ENCODE measurements at regions not wholly inside any gene's neighbourhood (a gene's known extent, or its start where the extent isn't known, plus 50 kb on each side); places are given as distances from the start of the nearest gene placed in this dataset.

GRCh38 chr4:128737098-128737513 is 72.4 kb upstream of the JADE1 start (continued):
- TF ChIP-seq HMGN3 (IDR thresholded peaks at IDR 0.05; ENCODE audit: borderline replicate concordance, extremely low read depth, insufficient read length, low read depth, low read length) (no peak), ZBTB2 (IDR thresholded peaks at IDR 0.05) (no peak), STAT5B (CRISPR knock-in tag; IDR thresholded peaks at IDR 0.05) (no peak), SPI1 (IDR thresholded peaks at IDR 0.05; ENCODE audit: borderline replicate concordance, low read depth, low read length) (peak; percentile 71), PRMT5 (CRISPR knock-in tag; IDR thresholded peaks at IDR 0.05) (no peak), BRCA1 (IDR thresholded peaks at IDR 0.05) (no peak), BRCA1 (CRISPR knock-in tag; IDR thresholded peaks at IDR 0.05) (no peak), RBM17 (IDR thresholded peaks at IDR 0.05; ENCODE audit: borderline replicate concordance, low read depth, low read length) (no peak), STAT5A (IDR thresholded peaks at IDR 0.05; ENCODE audit: borderline replicate concordance, low read length) (no peak), GATA2 (CRISPR knock-in tag; IDR thresholded peaks at IDR 0.05) (no peak), DMBX1 (CRISPR knock-in tag; IDR thresholded peaks at IDR 0.05; ENCODE audit: borderline replicate concordance) (no peak), SMAD2 (IDR thresholded peaks at IDR 0.05; ENCODE audit: low read depth, low read length) (no peak), ELF4 (CRISPR knock-in tag; IDR thresholded peaks at IDR 0.05) (no peak), BRF1 (IDR thresholded peaks at IDR 0.05; ENCODE audit: borderline replicate concordance, extremely low read depth, insufficient read length) (no peak), SMAD4 (CRISPR knock-in tag; conservative IDR thresholded peaks at IDR 0.05) (peak; percentile 66), PATZ1 (CRISPR knock-in tag; IDR thresholded peaks at IDR 0.05; ENCODE audit: borderline replicate concordance) (no peak), SMC3 (conservative IDR thresholded peaks at IDR 0.05; ENCODE audit: insufficient read depth, low read depth, low read length) (no peak), ZBTB7A (IDR thresholded peaks at IDR 0.05; ENCODE audit: borderline replicate concordance, control insufficient read depth, low read depth, low read length) (no peak), ZNF277 (CRISPR knock-in tag; IDR thresholded peaks at IDR 0.05; ENCODE audit: borderline replicate concordance) (no peak), HNRNPL (IDR thresholded peaks at IDR 0.05; ENCODE audit: low read depth, low read length) (no peak), MBD2 (IDR thresholded peaks at IDR 0.05; ENCODE audit: borderline replicate concordance, low read depth) (no peak), UBTF (IDR thresholded peaks at IDR 0.05; ENCODE audit: borderline replicate concordance in 1 of 2, low read depth in 2 of 2, low read length in 2 of 2) (no peak)
